ENCODE measurements at regions not wholly inside any gene's neighbourhood (a gene's known extent, or its start where the extent isn't known, plus 50 kb on each side); places are given as distances from the start of the nearest gene placed in this dataset.

GRCh38 chr3:65005486-65005885, 317.7 kb upstream of the ADAMTS9 start (continued):
- TF ChIP-seq ZNF398 (tag by site-specific recombination; IDR thresholded peaks at IDR 0.05): no peak
- no peak for TF ChIP-seq ZNF366 (tag by site-specific recombination; conservative IDR thresholded peaks at IDR 0.05)
- TF ChIP-seq MEIS1 (CRISPR knock-in tag; IDR thresholded peaks at IDR 0.05; ENCODE audit: borderline replicate concordance): no peak
- no peak for TF ChIP-seq ZNF18 (tag by site-specific recombination; IDR thresholded peaks at IDR 0.05)
- no peak for TF ChIP-seq ZBTB6 (tag by site-specific recombination; IDR thresholded peaks at IDR 0.05)

GRCh38 chr3:65004795-65005295, 317.0 kb upstream of the ADAMTS9 start:
- POLR2A ChIA-PET: interaction anchor here (1.8 kb wide), 1 partner anchor 8 kb away, joined by 5 read pairs; no protein-coding TSS in a partner anchor
- Histone ChIP-seq H3K4me3 (ENCODE audit: low read depth, low read length) (no peak overlapping the region), H3K4me1 (ENCODE audit: control insufficient read depth, insufficient read depth, low read length) (no peaks in the 10 kb centered on the region), H3K27ac (ENCODE audit: extremely low read depth, low read depth, low read length) (no peak overlapping the region), H3K9me3 (ENCODE audit: control insufficient read depth, insufficient read depth, low read depth, low read length) (no peaks in the 10 kb centered on the region), H3K36me3 (ENCODE audit: control insufficient read depth in 2 of 2, insufficient read depth in 1 of 2, low read length in 2 of 2) (no peaks in the 10 kb centered on the region)
- CTCF ChIA-PET: interaction anchor here (1.1 kb wide), 1 partner anchor 21 kb away, joined by 3 read pairs; no protein-coding TSS in a partner anchor
- TF ChIP-seq MYNN (tag by site-specific recombination; IDR thresholded peaks at IDR 0.05; ENCODE audit: borderline replicate concordance): no peak
- TF ChIP-seq REST (tag by site-specific recombination; IDR thresholded peaks at IDR 0.05): no peak
- no peak for TF ChIP-seq ZNF404 (tag by site-specific recombination; IDR thresholded peaks at IDR 0.05)
- no peak for TF ChIP-seq ZNF830 (tag by site-specific recombination; IDR thresholded peaks at IDR 0.05; ENCODE audit: low read depth)
- no peak for TF ChIP-seq GLI2 (tag by site-specific recombination; IDR thresholded peaks at IDR 0.05; ENCODE audit: borderline replicate concordance, low read depth)
- TF ChIP-seq ZNF433 (tag by site-specific recombination; IDR thresholded peaks at IDR 0.05; ENCODE audit: low read depth): no peak
- no peak for TF ChIP-seq ZBTB44 (tag by site-specific recombination; IDR thresholded peaks at IDR 0.05)
- no peak for TF ChIP-seq ZBTB26 (tag by site-specific recombination; optimal IDR thresholded peaks at IDR 0.05)
- TF ChIP-seq SETDB1 (IDR thresholded peaks at IDR 0.05; ENCODE audit: insufficient read length, low read length): no peak
- TF ChIP-seq ZNF114 (tag by site-specific recombination; IDR thresholded peaks at IDR 0.05): no peak
- no peak for TF ChIP-seq ZNF280D (tag by site-specific recombination; IDR thresholded peaks at IDR 0.05)
- no peak for TF ChIP-seq ZSCAN5A (tag by site-specific recombination; IDR thresholded peaks at IDR 0.05)
- no peak for TF ChIP-seq ZIC2 (tag by site-specific recombination; IDR thresholded peaks at IDR 0.05)
- TF ChIP-seq ZNF132 (tag by site-specific recombination; IDR thresholded peaks at IDR 0.05; ENCODE audit: borderline replicate concordance): no peak

Data from HEK293 (cell line).